ENCODE measurements at regions not wholly inside any gene's neighbourhood (a gene's known extent, or its start where the extent isn't known, plus 50 kb on each side); places are given as distances from the start of the nearest gene placed in this dataset.

DNA sequence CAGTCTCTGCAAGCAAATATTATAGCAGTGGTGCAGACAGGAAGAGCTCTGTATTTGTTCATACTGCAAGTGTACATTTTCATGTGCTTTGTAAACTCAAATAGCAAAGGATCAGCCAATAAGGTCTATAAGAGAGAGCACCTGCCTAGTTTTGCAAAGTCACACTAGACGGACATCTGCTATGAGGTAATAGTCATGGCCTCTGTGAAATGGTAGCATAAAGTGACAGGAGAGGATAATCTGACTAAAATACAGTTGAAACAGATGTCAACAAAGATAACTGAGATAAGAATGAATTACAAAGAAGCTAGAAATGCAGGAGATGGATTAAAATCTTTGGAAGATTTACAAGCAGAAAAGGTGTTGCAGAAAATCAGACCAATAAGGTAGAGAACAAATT, 70.6 kb upstream of the SPON1 start:
- DNase-seq (no peak), FAIRE-seq (no peak)
- H3K36me3 ChIP-seq (ENCODE audit: control insufficient read depth in 3 of 3, insufficient read depth in 2 of 3, low read depth in 1 of 3, low read length in 3 of 3), result no peaks in the 10 kb centered on the region
- WGBS, 3 donors, result 60 to 88% (median 69%) methylated on average over 1 of the region's 1 CpG
- H3K4me3 ChIP-seq (ENCODE audit: low read depth in 1 of 3, low read length in 3 of 3), result no peak overlapping the region
- H3K9me3 ChIP-seq (ENCODE audit: control insufficient read depth in 2 of 2, insufficient read depth in 1 of 2, low read depth in 1 of 2, low read length in 1 of 2), result no peaks in the 10 kb centered on the region
- no peaks in the 10 kb centered on the region for H3K27me3 ChIP-seq (ENCODE audit: control insufficient read depth in 3 of 3, insufficient read depth in 3 of 3, low read length in 3 of 3)
- no peaks in the 10 kb centered on the region for H3K4me1 ChIP-seq (ENCODE audit: control insufficient read depth in 3 of 3, insufficient read depth in 2 of 3, low read depth in 1 of 3, low read length in 2 of 3)
- no peak overlapping the region for H3K27ac ChIP-seq (ENCODE audit: low read depth in 1 of 3, low read length in 2 of 3)

DNA sequence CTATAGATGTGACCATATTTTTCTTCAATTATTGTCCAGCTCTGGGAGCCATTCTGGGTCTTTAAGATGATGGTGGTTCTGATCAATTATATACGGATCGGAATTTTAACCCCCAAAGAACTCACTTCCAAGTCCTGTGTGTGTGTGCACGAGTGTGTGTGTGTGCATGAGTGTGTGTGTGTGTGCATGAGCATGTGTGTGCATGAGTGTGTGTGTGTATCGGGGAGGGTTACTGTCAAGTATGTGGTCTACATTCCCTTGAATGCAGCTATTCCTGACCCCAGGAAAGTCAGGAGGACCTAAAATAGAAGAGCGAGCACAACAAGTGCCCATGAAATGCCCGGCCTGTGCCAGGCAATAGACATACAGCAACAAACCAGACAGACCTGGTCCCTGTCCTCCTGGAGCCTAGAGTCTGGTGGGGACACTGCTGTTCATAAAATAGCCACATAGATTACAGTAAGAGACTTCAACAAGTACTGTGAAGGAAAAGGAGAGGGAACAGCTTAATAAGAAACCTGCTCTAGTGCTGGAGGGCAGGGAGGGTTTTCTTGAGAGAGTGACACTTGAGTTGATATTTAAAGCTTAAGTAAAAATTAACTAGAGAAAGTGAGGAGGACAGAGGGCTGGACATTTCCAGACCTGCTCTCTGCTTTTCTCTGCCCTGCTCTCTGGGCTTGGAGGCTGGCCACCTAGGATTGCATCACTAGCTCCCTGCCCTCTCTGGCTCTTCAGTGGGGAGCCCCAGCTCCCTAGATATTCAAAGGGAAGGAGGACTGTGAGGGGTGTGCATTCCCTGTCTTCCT, 66.1 kb upstream of the SPON1 start:
- Histone ChIP-seq H3K4me1 (ENCODE audit: control insufficient read depth in 3 of 3, insufficient read depth in 2 of 3, low read depth in 1 of 3, low read length in 2 of 3) (no peaks in the 10 kb centered on the region), H3K27ac (ENCODE audit: low read depth in 1 of 3, low read length in 2 of 3) (no peak overlapping the region), H3K4me3 (ENCODE audit: low read depth in 1 of 3, low read length in 3 of 3) (no peak overlapping the region), H3K9me3 (ENCODE audit: control insufficient read depth in 2 of 2, insufficient read depth in 1 of 2, low read depth in 1 of 2, low read length in 1 of 2) (no peaks in the 10 kb centered on the region), H3K36me3 (ENCODE audit: control insufficient read depth in 3 of 3, insufficient read depth in 2 of 3, low read depth in 1 of 3, low read length in 3 of 3) (no peaks in the 10 kb centered on the region), H3K27me3 (ENCODE audit: control insufficient read depth in 3 of 3, insufficient read depth in 3 of 3, low read length in 3 of 3) (no peaks in the 10 kb centered on the region)
- no peak for FAIRE-seq
- peak in 1 of 2 donors; percentile 44 for DNase-seq
- WGBS, 3 donors, result 73 to 75% (median 74%) methylated on average over 6 of the region's 6 CpGs

DNA sequence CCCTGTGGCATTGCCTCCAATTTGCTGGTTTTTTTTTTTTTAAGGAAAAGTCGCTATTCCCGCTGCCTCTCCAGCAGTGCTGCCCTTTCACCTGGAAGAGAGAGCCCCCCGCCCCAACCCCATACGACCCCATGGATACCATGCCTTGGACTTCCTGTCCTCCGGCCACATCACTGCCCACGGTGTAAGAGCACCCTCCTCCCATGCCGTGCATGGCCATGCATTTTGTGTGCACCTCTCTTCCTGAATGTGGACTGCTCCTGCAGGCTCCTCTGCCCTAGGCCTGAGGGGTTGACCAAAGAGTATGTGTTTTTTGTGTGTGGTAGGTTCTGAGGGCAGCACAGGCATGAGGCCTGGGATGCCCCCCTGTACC, 65.6 kb upstream of the SPON1 start:
- no peaks in the 10 kb centered on the region for H3K9me3 ChIP-seq (ENCODE audit: control insufficient read depth in 2 of 2, insufficient read depth in 1 of 2, low read depth in 1 of 2, low read length in 1 of 2)
- DNase-seq (no peak), FAIRE-seq (no peak)
- H3K27ac ChIP-seq (ENCODE audit: low read depth in 1 of 3, low read length in 2 of 3), result no peak overlapping the region
- no peaks in the 10 kb centered on the region for H3K4me1 ChIP-seq (ENCODE audit: control insufficient read depth in 3 of 3, insufficient read depth in 2 of 3, low read depth in 1 of 3, low read length in 2 of 3)
- 85 to 93% (median 85%) methylated on average over 7 of the region's 7 CpGs for WGBS, 3 donors
- H3K36me3 ChIP-seq (ENCODE audit: control insufficient read depth in 3 of 3, insufficient read depth in 2 of 3, low read depth in 1 of 3, low read length in 3 of 3), result no peaks in the 10 kb centered on the region
- no peak overlapping the region for H3K4me3 ChIP-seq (ENCODE audit: low read depth in 1 of 3, low read length in 3 of 3)
- no peaks in the 10 kb centered on the region for H3K27me3 ChIP-seq (ENCODE audit: control insufficient read depth in 3 of 3, insufficient read depth in 3 of 3, low read length in 3 of 3)

DNA sequence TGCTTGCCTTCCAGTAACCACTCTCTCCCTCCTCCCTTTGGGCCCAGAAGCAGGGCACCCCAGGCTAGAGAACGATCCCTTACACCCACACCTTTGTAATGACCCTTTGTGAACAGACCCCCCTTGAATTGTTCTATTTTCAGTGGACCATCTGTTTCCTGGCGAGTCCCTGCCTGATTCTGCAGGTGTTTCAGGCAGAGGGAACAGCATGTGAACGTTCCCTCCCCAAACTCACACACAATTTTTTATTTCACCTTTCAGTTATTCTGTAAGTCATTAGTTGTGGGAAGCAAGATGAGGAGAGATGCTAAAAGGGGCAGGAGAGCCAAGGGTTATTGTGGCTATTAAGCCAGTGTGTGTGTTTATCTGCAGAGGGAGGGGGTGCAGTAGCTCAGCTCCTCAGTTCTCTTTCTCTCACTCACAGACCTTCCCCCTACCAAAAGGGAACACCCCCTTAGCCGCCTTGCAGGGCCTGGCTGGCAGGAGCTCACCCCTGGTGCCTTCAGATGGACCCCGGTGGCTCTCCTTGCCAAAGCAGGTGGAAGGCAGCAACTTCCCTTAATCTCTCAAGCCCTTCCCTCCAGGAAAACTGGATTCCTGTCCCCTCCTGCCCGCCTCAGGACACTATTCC, 64.8 kb upstream of the SPON1 start:
- H3K4me3 ChIP-seq (ENCODE audit: low read depth in 1 of 3, low read length in 3 of 3), result no peak overlapping the region
- no peak overlapping the region for H3K27ac ChIP-seq (ENCODE audit: low read depth in 1 of 3, low read length in 2 of 3)
- no peaks in the 10 kb centered on the region for H3K9me3 ChIP-seq (ENCODE audit: control insufficient read depth in 2 of 2, insufficient read depth in 1 of 2, low read depth in 1 of 2, low read length in 1 of 2)
- no peaks in the 10 kb centered on the region for H3K27me3 ChIP-seq (ENCODE audit: control insufficient read depth in 3 of 3, insufficient read depth in 3 of 3, low read length in 3 of 3)
- WGBS, 3 donors, result 68 to 79% (median 71%) methylated on average over 6 of the region's 6 CpGs
- no peak for DNase-seq
- no peaks in the 10 kb centered on the region for H3K4me1 ChIP-seq (ENCODE audit: control insufficient read depth in 3 of 3, insufficient read depth in 2 of 3, low read depth in 1 of 3, low read length in 2 of 3)
- H3K36me3 ChIP-seq (ENCODE audit: control insufficient read depth in 3 of 3, insufficient read depth in 2 of 3, low read depth in 1 of 3, low read length in 3 of 3), result no peaks in the 10 kb centered on the region
- FAIRE-seq, result no peak

DNA sequence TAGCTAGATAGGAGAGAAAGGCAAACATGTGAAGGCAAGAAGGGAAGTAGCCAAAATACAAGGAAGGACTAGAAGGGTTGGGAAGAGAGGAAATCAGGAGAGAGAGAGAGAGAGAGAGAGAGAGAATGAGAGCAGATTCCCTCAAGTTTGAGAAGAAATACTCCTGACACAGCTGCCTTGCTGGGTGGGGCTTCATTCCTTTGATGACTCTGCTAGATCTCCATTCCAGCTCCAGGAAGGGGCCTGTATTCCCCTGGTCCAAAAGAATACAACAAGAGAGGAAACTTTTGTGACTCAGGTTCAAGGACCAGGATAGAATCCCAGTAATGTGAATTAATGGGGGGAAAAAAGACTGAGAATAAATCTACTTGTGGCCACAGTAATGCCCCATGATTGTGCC, 62.9 kb upstream of the SPON1 start:
- FAIRE-seq, result no peak
- Histone ChIP-seq H3K36me3 (ENCODE audit: control insufficient read depth in 3 of 3, insufficient read depth in 2 of 3, low read depth in 1 of 3, low read length in 3 of 3) (no peaks in the 10 kb centered on the region), H3K4me1 (ENCODE audit: control insufficient read depth in 3 of 3, insufficient read depth in 2 of 3, low read depth in 1 of 3, low read length in 2 of 3) (no peaks in the 10 kb centered on the region)

DNA sequence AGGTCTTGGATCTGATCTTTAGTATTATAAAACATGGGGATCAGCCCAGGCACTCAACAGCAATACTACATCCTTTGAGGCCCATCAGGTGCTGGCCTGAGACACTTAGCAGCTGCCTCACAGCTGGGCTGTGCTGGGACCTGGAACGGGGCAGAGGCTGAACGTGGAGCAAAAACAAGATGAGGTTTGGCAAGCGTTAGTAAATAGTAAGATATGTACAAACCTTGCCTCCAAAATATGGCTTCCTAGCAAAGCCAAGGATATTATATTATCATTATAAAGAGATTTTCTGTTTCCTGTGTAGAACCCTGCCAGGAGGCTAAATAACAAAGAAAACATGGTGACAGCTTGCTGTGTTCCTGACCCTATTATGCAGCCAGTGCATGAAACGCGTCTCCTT, 60.0 kb upstream of the SPON1 start:
- Histone ChIP-seq H3K4me3 (ENCODE audit: low read depth in 1 of 3, low read length in 3 of 3) (no peak overlapping the region), H3K27ac (ENCODE audit: low read depth in 1 of 3, low read length in 2 of 3) (no peak overlapping the region), H3K27me3 (ENCODE audit: control insufficient read depth in 3 of 3, insufficient read depth in 3 of 3, low read length in 3 of 3) (no peaks in the 10 kb centered on the region), H3K9me3 (ENCODE audit: control insufficient read depth in 2 of 2, insufficient read depth in 1 of 2, low read depth in 1 of 2, low read length in 1 of 2) (no peaks in the 10 kb centered on the region), H3K36me3 (ENCODE audit: control insufficient read depth in 3 of 3, insufficient read depth in 2 of 3, low read depth in 1 of 3, low read length in 3 of 3) (no peaks in the 10 kb centered on the region), H3K4me1 (ENCODE audit: control insufficient read depth in 3 of 3, insufficient read depth in 2 of 3, low read depth in 1 of 3, low read length in 2 of 3) (no peaks in the 10 kb centered on the region)
- 63 to 91% (median 79%) methylated on average over 5 of the region's 5 CpGs for WGBS, 3 donors
- DNase-seq, result no peak
- FAIRE-seq, result no peak

More for the DNA sequence above, 62.9 kb upstream of the SPON1 start:
- Histone ChIP-seq H3K27ac (ENCODE audit: low read depth in 1 of 3, low read length in 2 of 3) (no peak overlapping the region), H3K9me3 (ENCODE audit: control insufficient read depth in 2 of 2, insufficient read depth in 1 of 2, low read depth in 1 of 2, low read length in 1 of 2) (no peaks in the 10 kb centered on the region), H3K27me3 (ENCODE audit: control insufficient read depth in 3 of 3, insufficient read depth in 3 of 3, low read length in 3 of 3) (no peaks in the 10 kb centered on the region), H3K4me3 (ENCODE audit: low read depth in 1 of 3, low read length in 3 of 3) (no peak overlapping the region)
- no peak for DNase-seq

DNA sequence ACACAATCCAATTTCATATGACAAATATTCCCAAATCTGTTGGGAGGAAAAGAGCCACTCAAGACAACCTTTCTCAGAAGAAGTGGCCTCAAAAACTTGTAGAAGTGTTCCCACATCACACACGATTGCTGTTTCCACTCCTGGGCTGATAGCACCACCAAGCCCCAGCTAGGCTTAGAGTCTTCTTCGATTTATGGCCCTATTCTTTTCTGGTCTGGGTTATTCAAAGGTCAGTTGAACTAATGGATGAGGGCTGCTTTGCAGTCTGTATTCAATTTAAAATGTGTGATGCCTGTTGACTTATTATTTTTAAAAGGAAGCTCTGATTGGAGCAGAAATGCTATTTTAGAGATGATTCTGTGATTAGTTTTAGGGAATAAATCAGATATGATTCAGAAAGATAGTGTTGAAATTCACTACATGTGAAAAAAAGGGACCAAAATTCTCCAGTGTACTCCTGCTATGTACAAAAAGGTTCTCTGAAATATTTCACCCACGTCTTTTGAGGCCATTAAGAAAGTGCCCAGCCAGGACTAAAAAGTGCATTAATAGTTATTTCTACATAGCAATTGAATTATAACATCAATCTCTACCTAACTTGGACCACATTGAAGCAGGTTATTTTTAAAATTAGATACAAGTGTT, 57.3 kb upstream of the SPON1 start:
- FAIRE-seq, result no peak
- H3K4me1 ChIP-seq (ENCODE audit: control insufficient read depth in 3 of 3, insufficient read depth in 2 of 3, low read depth in 1 of 3, low read length in 2 of 3), result no peaks in the 10 kb centered on the region
- no peak overlapping the region for H3K4me3 ChIP-seq (ENCODE audit: low read depth in 1 of 3, low read length in 3 of 3)
- no peaks in the 10 kb centered on the region for H3K27me3 ChIP-seq (ENCODE audit: control insufficient read depth in 3 of 3, insufficient read depth in 3 of 3, low read length in 3 of 3)
- H3K36me3 ChIP-seq (ENCODE audit: control insufficient read depth in 3 of 3, insufficient read depth in 2 of 3, low read depth in 1 of 3, low read length in 3 of 3), result no peaks in the 10 kb centered on the region
- no peaks in the 10 kb centered on the region for H3K9me3 ChIP-seq (ENCODE audit: control insufficient read depth in 2 of 2, insufficient read depth in 1 of 2, low read depth in 1 of 2, low read length in 1 of 2)
- no peak for DNase-seq
- H3K27ac ChIP-seq (ENCODE audit: low read depth in 1 of 3, low read length in 2 of 3), result no peak overlapping the region
- 51 to 75% (median 60%) methylated on average over 3 of the region's 3 CpGs for WGBS, 3 donors

DNA sequence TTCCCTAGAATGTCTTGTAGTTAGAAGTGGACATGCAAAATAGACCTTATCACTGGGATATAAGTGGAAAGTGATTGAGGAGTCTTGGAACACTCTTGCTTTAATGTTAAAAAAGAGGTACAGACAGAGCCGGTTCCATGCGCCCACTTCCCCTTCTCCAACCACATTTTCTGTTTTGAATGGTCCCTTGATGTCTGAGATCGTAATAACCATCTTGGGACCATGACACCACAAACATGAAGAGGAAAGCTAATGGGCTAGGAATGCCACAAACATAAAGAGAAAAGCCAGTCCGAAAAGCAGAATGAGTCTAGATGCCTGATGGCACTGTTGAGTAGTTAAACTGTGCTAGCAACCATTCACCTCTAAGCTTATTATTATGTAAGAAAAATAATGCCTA, 54.8 kb upstream of the SPON1 start:
- Histone ChIP-seq H3K4me3 (ENCODE audit: low read depth in 1 of 3, low read length in 3 of 3) (no peak overlapping the region), H3K27me3 (ENCODE audit: control insufficient read depth in 3 of 3, insufficient read depth in 3 of 3, low read length in 3 of 3) (no peaks in the 10 kb centered on the region), H3K36me3 (ENCODE audit: control insufficient read depth in 3 of 3, insufficient read depth in 2 of 3, low read depth in 1 of 3, low read length in 3 of 3) (no peaks in the 10 kb centered on the region), H3K27ac (ENCODE audit: low read depth in 1 of 3, low read length in 2 of 3) (no peak overlapping the region), H3K4me1 (ENCODE audit: control insufficient read depth in 3 of 3, insufficient read depth in 2 of 3, low read depth in 1 of 3, low read length in 2 of 3) (no peaks in the 10 kb centered on the region), H3K9me3 (ENCODE audit: control insufficient read depth in 2 of 2, insufficient read depth in 1 of 2, low read depth in 1 of 2, low read length in 1 of 2) (no peaks in the 10 kb centered on the region)
- DNase-seq (no peak), FAIRE-seq (no peak)
- 78 to 96% (median 78%) methylated on average over 4 of the region's 4 CpGs for WGBS, 3 donors
